HEK293T (cell line): ENCODE measurements at regions not wholly inside any gene's neighbourhood (a gene's known extent, or its start where the extent isn't known, plus 50 kb on each side); places are given as distances from the start of the nearest gene placed in this dataset.

Experiments
- ARNT ChIP-seq: fragments of 450-650 bp; IDR thresholded peaks from 2 replicates; pipeline ENCODE4 v1.6.1; 2017; ENCODE audit warnings: mild to moderate bottlenecking
- FOXA1 ChIP-seq: fragments of 450-650 bp; IDR thresholded peaks from 2 replicates; pipeline ENCODE4 v1.6.1; 2016; ENCODE audit warnings: mild to moderate bottlenecking
- FOXM1 ChIP-seq: fragments of 450-650 bp; IDR thresholded peaks from 2 replicates; pipeline ENCODE4 v1.6.1; 2017; ENCODE audit warnings: mild to moderate bottlenecking, borderline replicate concordance
- ZNF384 ChIP-seq: fragments of 450-650 bp; IDR thresholded peaks from 2 replicates; pipeline ENCODE4 v1.6.1; 2016

DNA sequence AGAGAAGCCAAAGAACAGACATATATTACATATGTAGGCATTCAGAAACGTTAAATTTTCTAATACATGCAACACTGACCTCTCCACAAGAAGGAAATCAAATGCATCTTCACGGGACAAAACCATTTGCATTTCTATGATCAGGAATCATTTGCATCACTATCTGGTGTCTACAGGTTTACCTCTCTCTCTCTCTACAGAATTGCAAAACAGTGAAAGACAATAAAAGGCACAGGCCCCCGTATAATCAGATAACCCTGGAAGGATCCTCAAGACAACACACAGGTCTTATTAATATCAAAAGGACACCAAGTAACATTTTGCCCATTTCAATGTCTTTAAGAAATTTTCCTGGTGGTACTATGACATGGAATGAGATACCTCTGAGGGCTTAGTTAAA, 306.3 kb downstream of the GPAM start:
- no peak for TF ChIP-seq FOXA1
- TF ChIP-seq ARNT, result no peak
- no peak for TF ChIP-seq FOXM1
- TF ChIP-seq ZNF384, result no peak
